BE2C (cell line): ENCODE measurements at regions not wholly inside any gene's neighbourhood (a gene's known extent, or its start where the extent isn't known, plus 50 kb on each side); places are given as distances from the start of the nearest gene placed in this dataset.

Experiments used
- DNase-seq: peaks from one replicate; pipeline ENCODE4 v3.0.0-alpha.2; 2020
- H3K27me3 ChIP-seq: fragments of 250-450 bp; sonication (Bioruptor Pico); 2 replicates; pipeline ENCODE4 v1.5.1; 2020; ENCODE audit warnings: mild to moderate bottlenecking
- H3K36me3 ChIP-seq: fragments of 250-450 bp; sonication (Bioruptor Pico); 2 replicates; pipeline ENCODE4 v1.5.1; 2020; ENCODE audit warnings: mild to moderate bottlenecking
- H3K4me1 ChIP-seq: fragments of 250-450 bp; sonication (Bioruptor Pico); 2 replicates; pipeline ENCODE4 v1.5.1; 2020
- H3K4me3 ChIP-seq: 2 replicates; pipeline ENCODE4 v1.5.1; 2011; ENCODE audit warnings: low read depth, low read length
- H3K9me3 ChIP-seq: fragments of 250-450 bp; sonication (Bioruptor Pico); 2 replicates; pipeline ENCODE4 v1.5.1; 2020
- CTCF ChIP-seq: IDR thresholded peaks from 2 replicates; pipeline ENCODE4 v1.5.1; 2012; ENCODE audit warnings: mild to moderate bottlenecking, low read depth, low read length

- no peak overlapping the region for H3K4me3 ChIP-seq
- DNase-seq = no peak
- H3K9me3 ChIP-seq = no peaks in the 10 kb centered on the region
- H3K36me3 ChIP-seq = no peaks in the 10 kb centered on the region
- no peak for TF ChIP-seq CTCF
- no peaks in the 10 kb centered on the region for H3K27me3 ChIP-seq
- no peaks in the 10 kb centered on the region for H3K4me1 ChIP-seq
Observed at GRCh38 chrX:11836284-11836683, 78.2 kb downstream of the MSL3 start.

- H3K9me3 ChIP-seq = no peaks in the 10 kb centered on the region
- no peak for DNase-seq
Observed at GRCh38 chrX:11837437-11837836, 79.4 kb downstream of the MSL3 start.

GRCh38 chrX:11864171-11864570 is 106.1 kb downstream of the MSL3 start:
- H3K9me3 ChIP-seq = no peaks in the 10 kb centered on the region
- H3K4me1 ChIP-seq = no peaks in the 10 kb centered on the region
- H3K36me3 ChIP-seq = no peaks in the 10 kb centered on the region
- no peak for DNase-seq
- no peak overlapping the region for H3K4me3 ChIP-seq
- no peaks in the 10 kb centered on the region for H3K27me3 ChIP-seq
- TF ChIP-seq CTCF = no peak

More at GRCh38 chrX:11837437-11837836, 79.4 kb downstream of the MSL3 start:
- no peak overlapping the region for H3K4me3 ChIP-seq
- no peaks in the 10 kb centered on the region for H3K36me3 ChIP-seq
- H3K27me3 ChIP-seq = no peaks in the 10 kb centered on the region
- no peak for TF ChIP-seq CTCF
- H3K4me1 ChIP-seq = no peaks in the 10 kb centered on the region

- TF ChIP-seq CTCF = no peak
- Histone ChIP-seq H3K9me3 (no peaks in the 10 kb centered on the region), H3K4me1 (no peaks in the 10 kb centered on the region), H3K27me3 (no peaks in the 10 kb centered on the region), H3K4me3 (no peak overlapping the region), H3K36me3 (no peaks in the 10 kb centered on the region)
- DNase-seq = no peak
Observed at GRCh38 chrX:11867610-11868345, 109.7 kb downstream of the MSL3 start.

- no peak overlapping the region for H3K4me3 ChIP-seq
- DNase-seq = no peak
- H3K4me1 ChIP-seq = no peaks in the 10 kb centered on the region
- no peak for TF ChIP-seq CTCF
- no peaks in the 10 kb centered on the region for H3K27me3 ChIP-seq
- H3K36me3 ChIP-seq = no peaks in the 10 kb centered on the region
- no peaks in the 10 kb centered on the region for H3K9me3 ChIP-seq
Observed at GRCh38 chrX:11870789-11871188, 112.8 kb downstream of the MSL3 start.

- H3K36me3 ChIP-seq = no peaks in the 10 kb centered on the region
- no peaks in the 10 kb centered on the region for H3K27me3 ChIP-seq
- H3K4me1 ChIP-seq = no peaks in the 10 kb centered on the region
- no peak for TF ChIP-seq CTCF
- DNase-seq = no peak
- no peak overlapping the region for H3K4me3 ChIP-seq
- H3K9me3 ChIP-seq = no peaks in the 10 kb centered on the region
Observed at GRCh38 chrX:11881485-11882170, 123.6 kb downstream of the MSL3 start.
